Kidney (tissue), 13 donors: ENCODE measurements at regions not wholly inside any gene's neighbourhood (a gene's known extent, or its start where the extent isn't known, plus 50 kb on each side); places are given as distances from the start of the nearest gene placed in this dataset.

Experiments used
- DNase-seq, 5 donors: peaks; one replicate each; pipeline ENCODE4 v3.0.0-alpha.2; 2013 to 2020
- FAIRE-seq: peaks from 2 replicates; lab custom pipeline; 2012; peaks lifted over from hg19 to GRCh38; lab: Jason Lieb, UNC
- H3K27ac ChIP-seq, 2 donors: one replicate each; pipeline ENCODE4 v1.7.0; 2013; ENCODE audit warnings: low read depth in 2 of 2, low read length in 2 of 2, inconsistent platforms in 1 of 2
- H3K27me3 ChIP-seq: one replicate; pipeline ENCODE4 v1.7.1; 2013; ENCODE audit warnings: low read length, inconsistent platforms; ENCODE audit not compliant: control insufficient read depth, insufficient read depth
- H3K36me3 ChIP-seq, 3 donors: one replicate each; pipeline versions ENCODE4 v1.7.0 to v1.7.1; 2013; ENCODE audit warnings: low read length in 3 of 3, control low read depth in 1 of 3, inconsistent platforms in 1 of 3; ENCODE audit not compliant: insufficient read depth in 3 of 3, control insufficient read depth in 2 of 3
- H3K4me1 ChIP-seq, 3 donors: one replicate each; pipeline versions ENCODE4 v1.7.0 to v1.7.1; 2013; ENCODE audit warnings: low read length in 3 of 3, inconsistent platforms in 1 of 3, low read depth in 1 of 3; ENCODE audit not compliant: control insufficient read depth in 2 of 3, insufficient read depth in 2 of 3
- H3K4me3 ChIP-seq, 3 donors: one replicate each; pipeline versions ENCODE4 v1.7.0 to v1.8.1; 2013; ENCODE audit warnings: low read length in 3 of 3, control low read depth in 1 of 3, inconsistent platforms in 1 of 3
- H3K9ac ChIP-seq, 3 donors: one replicate each; pipeline versions ENCODE4 v1.7.0 to v1.7.1; 2013; ENCODE audit warnings: low read length in 3 of 3, control low read depth in 1 of 3, inconsistent platforms in 1 of 3
- H3K9me3 ChIP-seq, 3 donors: one replicate each; pipeline versions ENCODE4 v1.7.0 to v1.7.1; 2013; ENCODE audit warnings: low read length in 3 of 3, control low read depth in 1 of 3, inconsistent platforms in 1 of 3; ENCODE audit not compliant: control insufficient read depth in 2 of 3, insufficient read depth in 1 of 3
- intact Hi-C: fragments of 100-400 bp; cut with DNase I; formaldehyde crosslinking; loops from one replicate; pipeline ENCODE4 v1.11.1; 2022
- TF ChIP-seq, protein P1 (sequence below): IDR thresholded peaks from 3 replicates; pipeline ENCODE4 v1.5.1; 2012; ENCODE audit warnings: mild to moderate bottlenecking, moderate library complexity, borderline replicate concordance; ENCODE audit not compliant: insufficient read depth; ENCODE audit errors: extremely low read depth
- donor health status: control.
- donor health status: control.
- donor health status: control.
- donor health status: control.
- donor health status: control.
- donor health status: DM: yes; HTN: yes; CAD: no.
- donor health status: Normal renal cell carcinoma (clear cell type).

DNA sequence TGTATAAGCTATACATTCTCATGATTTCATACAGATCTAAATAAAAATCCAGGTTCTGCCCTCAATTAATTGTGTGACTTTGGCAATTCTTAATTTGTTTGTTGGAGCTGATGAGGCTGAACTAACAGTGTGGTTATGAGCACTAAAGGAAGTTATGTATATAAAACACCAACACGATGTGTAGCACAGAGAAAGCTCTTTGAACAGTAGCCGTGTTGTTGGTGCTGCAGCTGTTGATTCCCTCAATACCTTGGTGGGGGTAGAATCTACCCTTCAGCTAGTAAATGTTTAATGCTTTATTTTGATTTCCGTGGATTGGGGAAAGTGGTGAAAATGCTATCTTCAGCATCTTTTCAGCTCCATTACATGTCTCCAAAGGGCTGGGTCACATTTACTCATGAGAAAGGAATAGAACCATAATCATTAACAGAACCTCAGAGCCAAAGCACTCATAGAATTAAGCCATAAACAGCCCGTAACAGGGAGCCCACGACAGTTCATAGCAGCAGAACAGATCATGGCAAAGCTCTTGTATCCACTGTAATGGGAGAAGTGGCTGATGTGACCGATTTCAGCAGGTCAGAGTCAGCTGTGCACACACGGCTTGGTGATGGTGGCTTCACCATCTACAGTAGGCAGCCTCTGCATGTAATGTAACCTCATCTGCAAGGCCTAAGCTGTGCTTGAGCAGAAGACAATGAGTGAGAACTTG is 332.7 kb downstream of the DIRAS2 start:
- DNase-seq (peak in 2 of 5 donors; percentile 80 to 81), FAIRE-seq (peak; percentile 74)
- TF ChIP-seq, protein P1, sequence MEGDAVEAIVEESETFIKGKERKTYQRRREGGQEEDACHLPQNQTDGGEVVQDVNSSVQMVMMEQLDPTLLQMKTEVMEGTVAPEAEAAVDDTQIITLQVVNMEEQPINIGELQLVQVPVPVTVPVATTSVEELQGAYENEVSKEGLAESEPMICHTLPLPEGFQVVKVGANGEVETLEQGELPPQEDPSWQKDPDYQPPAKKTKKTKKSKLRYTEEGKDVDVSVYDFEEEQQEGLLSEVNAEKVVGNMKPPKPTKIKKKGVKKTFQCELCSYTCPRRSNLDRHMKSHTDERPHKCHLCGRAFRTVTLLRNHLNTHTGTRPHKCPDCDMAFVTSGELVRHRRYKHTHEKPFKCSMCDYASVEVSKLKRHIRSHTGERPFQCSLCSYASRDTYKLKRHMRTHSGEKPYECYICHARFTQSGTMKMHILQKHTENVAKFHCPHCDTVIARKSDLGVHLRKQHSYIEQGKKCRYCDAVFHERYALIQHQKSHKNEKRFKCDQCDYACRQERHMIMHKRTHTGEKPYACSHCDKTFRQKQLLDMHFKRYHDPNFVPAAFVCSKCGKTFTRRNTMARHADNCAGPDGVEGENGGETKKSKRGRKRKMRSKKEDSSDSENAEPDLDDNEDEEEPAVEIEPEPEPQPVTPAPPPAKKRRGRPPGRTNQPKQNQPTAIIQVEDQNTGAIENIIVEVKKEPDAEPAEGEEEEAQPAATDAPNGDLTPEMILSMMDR: no peak

DNA sequence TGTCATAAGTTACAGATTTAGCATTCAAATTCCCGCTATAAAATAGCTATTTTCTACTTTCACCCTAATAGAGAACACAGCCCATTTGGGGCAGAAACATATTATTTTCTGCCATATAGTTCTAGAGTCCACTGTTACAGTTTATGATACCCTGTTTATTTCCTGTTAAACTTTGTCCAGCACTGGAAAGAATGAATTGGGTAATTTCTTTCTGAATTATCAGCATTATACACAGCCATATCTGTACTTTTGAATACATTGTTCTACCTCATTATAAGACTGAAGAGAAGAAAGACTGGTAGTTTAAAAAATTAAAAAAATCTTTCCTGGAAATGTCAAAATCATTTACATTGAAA is 332.1 kb downstream of the DIRAS2 start:
- FAIRE-seq (no peak), DNase-seq (no peak)
- Histone ChIP-seq H3K27ac (peak overlapping the region in 1 of 2 donors; percentile 54), H3K9ac (no peak overlapping the region), H3K27me3 (no peaks in the 10 kb centered on the region), H3K4me1 (peaks cover 0 to 26% (median 11%) of the 10 kb centered on the region in 3 donors), H3K4me3 (no peak overlapping the region), H3K9me3 (no peaks in the 10 kb centered on the region), H3K36me3 (no peaks in the 10 kb centered on the region)
- intact Hi-C loops: no loop called here
- TF ChIP-seq, protein P1: no peak

More for the DNA sequence above, 332.7 kb downstream of the DIRAS2 start:
- intact Hi-C loops: no loop called here
- no peaks in the 10 kb centered on the region for H3K36me3 ChIP-seq
- H3K4me3 ChIP-seq: no peak overlapping the region
- H3K27me3 ChIP-seq: no peaks in the 10 kb centered on the region
- no peak overlapping the region for H3K9ac ChIP-seq
- peak overlapping the region in 1 of 2 donors; percentile 54 for H3K27ac ChIP-seq
- no peaks in the 10 kb centered on the region for H3K9me3 ChIP-seq
- peaks cover 0 to 26% (median 11%) of the 10 kb centered on the region in 3 donors for H3K4me1 ChIP-seq

DNA sequence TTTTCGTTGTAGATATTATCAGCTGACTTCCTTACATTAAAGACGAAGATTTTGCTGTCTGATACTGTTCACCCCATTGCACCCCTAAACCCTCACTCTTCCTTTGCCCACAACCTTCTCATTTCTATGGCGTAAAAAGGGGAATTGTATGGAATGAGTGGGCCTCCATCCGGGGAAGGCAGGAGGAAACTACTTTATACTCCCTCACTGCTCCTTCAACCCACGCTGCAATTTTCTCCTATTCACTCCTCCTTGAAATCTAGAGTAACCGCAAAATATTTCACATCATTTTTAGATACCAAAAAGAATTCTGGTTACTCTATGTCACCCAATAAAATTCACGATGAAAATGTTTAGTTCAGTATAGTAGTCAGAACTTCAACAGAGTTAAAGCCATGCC is 330.8 kb downstream of the DIRAS2 start:
- Histone ChIP-seq H3K4me1 (peaks cover 0 to 26% (median 11%) of the 10 kb centered on the region in 3 donors), H3K27me3 (no peaks in the 10 kb centered on the region), H3K27ac (no peak overlapping the region), H3K36me3 (no peaks in the 10 kb centered on the region), H3K4me3 (no peak overlapping the region), H3K9ac (no peak overlapping the region), H3K9me3 (no peaks in the 10 kb centered on the region)
- no peak for DNase-seq
- TF ChIP-seq, protein P1: no peak
- no peak for FAIRE-seq
- intact Hi-C loops: no loop called here
